NAMALWA (cell line): ENCODE measurements at regions not wholly inside any gene's neighbourhood (a gene's known extent, or its start where the extent isn't known, plus 50 kb on each side); places are given as distances from the start of the nearest gene placed in this dataset.

Source experiments
- DNase-seq: peaks from one replicate; pipeline ENCODE4 v3.0.0-alpha.2; 2015; ENCODE audit warnings: low spot score

- DNase-seq: no peak
These were observed 87.0 kb upstream of the IGFBP3 start for GRCh38 chr7:46007990-46008643.

DNA sequence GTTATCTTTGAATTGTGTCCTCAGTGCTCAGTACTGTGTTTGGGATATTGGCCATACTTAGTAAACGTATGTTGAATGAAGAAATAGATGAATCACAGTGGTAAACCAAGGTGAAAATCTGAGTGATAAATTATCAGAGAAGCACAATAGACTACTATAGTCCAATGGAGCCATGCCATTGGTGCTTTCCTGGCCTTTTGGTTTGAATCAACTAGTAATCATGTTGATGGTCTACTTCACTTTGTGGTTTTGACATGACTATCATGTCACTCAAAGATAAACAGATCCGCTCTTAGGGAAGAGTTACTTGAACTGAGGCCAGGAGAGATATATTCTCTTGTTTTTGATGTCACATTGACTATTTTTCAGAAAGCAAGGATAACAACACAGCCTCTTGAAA, 86.1 kb upstream of the IGFBP3 start:
- DNase-seq: no peak

DNA sequence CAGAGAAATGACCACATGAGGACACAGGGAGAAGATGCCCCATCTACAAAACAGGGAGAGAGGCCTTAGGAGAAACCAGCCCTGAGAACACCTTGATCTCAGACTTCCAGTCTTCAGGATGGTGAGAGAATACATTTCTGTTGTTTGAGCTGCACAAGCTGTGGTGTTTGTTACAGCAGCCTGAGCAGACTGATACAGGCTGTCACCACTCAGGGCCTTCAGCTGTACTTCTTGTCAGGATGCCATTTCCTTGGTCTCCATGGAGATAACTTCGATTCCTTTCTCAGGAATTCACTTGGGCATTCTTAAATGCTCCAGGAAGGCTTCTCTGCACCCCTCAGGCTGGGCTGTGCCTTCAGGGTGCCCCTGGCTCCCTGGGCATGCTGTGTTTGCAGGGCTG, 85.7 kb upstream of the IGFBP3 start:
- no peak for DNase-seq

GRCh38 chr7:46006212-46006611, 85.1 kb upstream of the IGFBP3 start:
- DNase-seq: no peak

- DNase-seq: no peak
These were observed 83.9 kb upstream of the IGFBP3 start for GRCh38 chr7:46004965-46005364.

- DNase-seq: peak; percentile 14
These were observed 83.1 kb upstream of the IGFBP3 start for GRCh38 chr7:46003896-46004875.

DNA sequence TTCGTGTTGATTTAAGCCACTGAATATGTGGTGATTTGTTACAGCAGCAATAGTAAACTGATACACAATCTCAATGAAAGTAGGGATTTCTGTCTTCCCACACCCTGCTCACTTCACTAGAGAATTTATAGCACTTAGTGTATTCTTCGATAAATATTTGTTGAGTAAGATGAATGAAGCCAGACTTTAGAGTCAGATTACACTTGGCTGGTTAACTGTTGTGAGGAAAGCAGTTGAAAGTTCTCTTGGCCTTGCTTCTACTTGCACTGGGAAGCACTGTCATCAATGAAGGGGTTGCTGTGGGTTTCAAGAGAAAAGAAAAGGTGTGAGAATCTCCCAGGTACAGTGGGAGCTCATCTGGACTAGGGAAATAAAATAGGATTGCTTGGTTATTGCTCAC, 82.1 kb upstream of the IGFBP3 start:
- no peak for DNase-seq

DNA sequence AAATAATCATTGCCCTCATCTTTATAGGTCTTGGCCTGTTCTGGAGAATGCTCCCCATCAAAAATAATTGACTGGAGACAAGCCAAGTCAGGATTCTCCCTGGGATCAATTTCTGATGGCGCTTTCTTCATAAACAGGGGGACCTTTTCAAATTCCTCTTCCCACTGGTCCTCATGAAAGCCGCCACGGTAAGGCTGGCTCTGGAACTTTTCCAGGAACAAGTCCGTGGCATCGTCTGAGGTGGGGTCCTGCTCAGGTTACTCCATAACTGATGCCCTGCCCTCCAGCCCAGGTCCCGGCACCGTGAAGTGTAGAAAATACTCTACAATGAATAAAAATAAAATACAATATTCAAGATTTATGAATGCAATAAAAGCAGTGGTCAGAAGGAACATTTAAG, 79.4 kb upstream of the IGFBP3 start:
- no peak for DNase-seq

GRCh38 chr7:45999541-45999940, 78.5 kb upstream of the IGFBP3 start:
- DNase-seq: no peak

DNA sequence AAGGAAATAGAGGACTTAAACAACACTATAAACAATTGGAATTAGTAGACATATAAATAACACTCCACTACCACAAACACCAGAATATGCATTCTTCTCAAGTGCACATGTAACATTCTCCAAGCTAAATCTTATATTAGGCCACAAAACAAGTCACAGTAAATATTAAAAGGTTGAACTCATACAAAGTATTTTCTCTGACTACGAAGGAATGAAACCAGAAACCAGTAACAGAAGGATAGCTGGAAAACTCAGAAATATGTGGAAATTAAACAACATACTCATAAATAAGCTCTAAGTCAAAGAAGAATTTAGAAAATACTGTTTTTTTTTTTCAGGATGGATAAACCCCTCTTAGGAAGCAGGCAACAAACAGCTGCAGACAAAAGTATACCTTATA, 77.4 kb upstream of the IGFBP3 start:
- no peak for DNase-seq

- no peak for DNase-seq
These were observed 72.5 kb upstream of the IGFBP3 start for GRCh38 chr7:45993621-45994020.

- no peak for DNase-seq
These were observed 71.8 kb upstream of the IGFBP3 start for GRCh38 chr7:45992826-45993225.

GRCh38 chr7:45990276-45990675, 69.2 kb upstream of the IGFBP3 start:
- DNase-seq: no peak

- DNase-seq: no peak
These were observed 67.5 kb upstream of the IGFBP3 start for GRCh38 chr7:45988405-45989057.

GRCh38 chr7:45987521-45988290, 66.6 kb upstream of the IGFBP3 start:
- DNase-seq: no peak

DNA sequence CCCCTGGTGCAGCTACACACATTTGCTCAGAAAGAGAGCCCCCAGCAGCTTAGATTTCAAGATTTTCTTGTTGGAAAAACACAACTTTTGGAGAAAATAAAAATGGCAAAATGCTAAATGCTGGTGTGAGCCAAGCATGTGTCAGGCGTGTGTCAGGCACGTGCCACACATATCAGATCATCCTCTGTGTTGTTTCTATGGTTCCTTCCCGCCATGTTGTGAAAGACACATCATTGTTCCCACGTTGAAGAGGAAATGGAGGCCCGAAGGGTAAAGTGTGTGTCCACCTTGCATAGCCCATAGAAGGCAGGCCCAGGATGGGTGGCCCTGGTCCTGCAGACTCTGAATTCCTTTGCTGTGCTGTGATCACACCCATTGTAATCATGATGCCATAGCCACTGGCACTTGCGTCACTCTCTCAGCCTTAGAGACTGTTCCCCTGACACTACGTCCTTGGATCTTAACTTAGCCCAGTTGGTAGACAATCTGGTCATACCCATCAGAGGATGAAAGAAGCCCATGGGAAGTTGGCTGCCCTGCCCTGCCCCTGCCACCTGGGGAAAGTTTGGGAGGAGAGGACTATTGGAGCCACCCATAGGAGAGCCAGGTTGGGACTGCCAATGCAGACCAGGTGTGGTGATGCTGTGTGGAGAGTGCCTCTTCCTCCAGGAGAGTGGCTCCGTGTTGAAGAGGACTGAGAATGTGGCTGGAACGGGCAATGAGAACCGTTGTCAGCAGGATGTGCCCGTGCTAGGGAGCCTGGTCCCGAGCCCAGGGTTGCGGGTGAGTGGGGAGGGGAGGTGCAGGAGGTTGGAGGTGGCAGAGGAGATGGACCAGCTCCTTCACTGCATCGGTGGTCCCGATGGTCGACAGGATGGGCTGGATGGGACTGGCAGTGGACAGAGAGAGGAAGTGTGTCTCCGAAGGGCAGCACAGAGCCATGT, 65.6 kb upstream of the IGFBP3 start:
- DNase-seq: no peak

DNA sequence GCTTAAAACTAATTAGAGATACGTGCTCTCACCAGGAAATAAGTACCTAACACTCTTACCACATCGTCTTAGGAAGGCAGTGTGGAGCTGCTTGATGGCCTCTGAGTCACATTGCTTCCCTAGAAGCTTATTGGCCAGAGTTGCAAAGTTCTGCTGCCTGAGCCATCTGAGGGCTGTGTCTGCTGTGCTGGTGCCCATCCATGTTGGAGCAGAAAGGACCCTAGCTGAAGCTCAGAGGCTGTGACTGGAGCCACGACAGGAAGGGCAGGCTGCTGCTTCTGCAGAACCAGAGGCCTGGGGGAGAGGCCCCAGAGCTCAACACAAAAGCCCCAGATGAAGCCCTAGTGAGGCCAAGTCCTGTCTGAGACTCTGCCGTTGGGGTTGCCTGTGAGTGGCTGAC, 64.8 kb upstream of the IGFBP3 start:
- no peak for DNase-seq

- peak; percentile 12 for DNase-seq
These were observed 63.6 kb upstream of the IGFBP3 start for GRCh38 chr7:45984386-45985295.

GRCh38 chr7:45983720-45984255, 62.7 kb upstream of the IGFBP3 start:
- DNase-seq: no peak
